MM.1S (cell line): ENCODE measurements at regions not wholly inside any gene's neighbourhood (a gene's known extent, or its start where the extent isn't known, plus 50 kb on each side); places are given as distances from the start of the nearest gene placed in this dataset.

Experiments used
- DNase-seq: peaks from one replicate; pipeline ENCODE4 v3.0.0-alpha.2; 2015
- H2AFZ ChIP-seq: fragments of 300-600 bp; sonication (generic); 2 replicates; pipeline ENCODE4 v1.6.0; 2016; ENCODE audit warnings: antibody characterized with exemption, low read length
- H3F3A ChIP-seq: fragments of 300-600 bp; sonication (generic); 2 replicates; pipeline ENCODE4 v1.6.1; 2016; ENCODE audit warnings: mild to moderate bottlenecking, antibody characterized with exemption, low read length, moderate library complexity, mixed read lengths; ENCODE audit not compliant: insufficient read depth
- H3K27ac ChIP-seq: fragments of 300-600 bp; sonication (generic); 2 replicates; pipeline ENCODE4 v1.5.1; 2016; ENCODE audit warnings: mild to moderate bottlenecking, low read length
- H3K27me3 ChIP-seq: fragments of 300-600 bp; sonication (generic); replicated peaks from 2 replicates; pipeline ENCODE4 v1.6.0; 2016; ENCODE audit warnings: low read length; ENCODE audit not compliant: insufficient read depth
- H3K36me3 ChIP-seq: fragments of 300-600 bp; sonication (generic); replicated peaks from 2 replicates; pipeline ENCODE4 v1.6.1; 2016; ENCODE audit warnings: mild to moderate bottlenecking, low read length, mixed read lengths; ENCODE audit not compliant: insufficient read depth
- H3K4me1 ChIP-seq: fragments of 300-600 bp; sonication (generic); 2 replicates; pipeline ENCODE4 v1.6.1; 2016; ENCODE audit warnings: low read length, mixed read lengths
- H3K4me2 ChIP-seq: fragments of 300-600 bp; sonication (generic); 2 replicates; pipeline ENCODE4 v1.6.0; 2016; ENCODE audit warnings: low read depth, low read length
- H3K4me3 ChIP-seq: fragments of 300-600 bp; sonication (generic); 2 replicates; pipeline ENCODE4 v1.5.1; 2016; ENCODE audit warnings: low read length, mixed read lengths
- H3K79me2 ChIP-seq: fragments of 300-600 bp; sonication (generic); 2 replicates; pipeline ENCODE4 v1.6.1; 2016; ENCODE audit warnings: mixed run types, low read length, mixed read lengths
- H3K9ac ChIP-seq: fragments of 300-600 bp; sonication (generic); 2 replicates; pipeline ENCODE4 v1.6.1; 2016; ENCODE audit warnings: low read length, mixed read lengths
- H3K9me2 ChIP-seq: fragments of 300-600 bp; sonication (generic); replicated peaks from 2 replicates; pipeline ENCODE4 v1.6.1; 2016; ENCODE audit warnings: mild to moderate bottlenecking, low read length, mixed read lengths; ENCODE audit not compliant: insufficient read depth
- H3K9me3 ChIP-seq: fragments of 300-600 bp; sonication (generic); replicated peaks from 2 replicates; pipeline ENCODE4 v1.6.1; 2016; ENCODE audit warnings: mild to moderate bottlenecking, low read length, mixed read lengths; ENCODE audit not compliant: insufficient read depth
- H4K20me1 ChIP-seq: fragments of 300-600 bp; sonication (generic); 2 replicates; pipeline ENCODE4 v1.6.1; 2016; ENCODE audit warnings: mild to moderate bottlenecking, low read length, moderate library complexity, mixed read lengths; ENCODE audit not compliant: insufficient read depth
- EZH2 ChIP-seq: fragments of 300-600 bp; sonication (generic); optimal IDR thresholded peaks from 2 replicates; pipeline ENCODE3; 2017; ENCODE audit warnings: low read depth, mild to moderate bottlenecking, antibody characterized with exemption, low read length, mixed read lengths
- EZH2phosphoT487 ChIP-seq: fragments of 300-600 bp; sonication (generic); IDR thresholded peaks from 2 replicates; pipeline ENCODE4 v1.6.1; 2018; ENCODE audit warnings: antibody characterized with exemption, low read length
- TF ChIP-seq, protein P1 (sequence below): fragments of 300-600 bp; sonication (generic); IDR thresholded peaks from 2 replicates; pipeline ENCODE4 v1.5.1; 2016; ENCODE audit warnings: antibody characterized with exemption, low read length, mixed read lengths

DNA sequence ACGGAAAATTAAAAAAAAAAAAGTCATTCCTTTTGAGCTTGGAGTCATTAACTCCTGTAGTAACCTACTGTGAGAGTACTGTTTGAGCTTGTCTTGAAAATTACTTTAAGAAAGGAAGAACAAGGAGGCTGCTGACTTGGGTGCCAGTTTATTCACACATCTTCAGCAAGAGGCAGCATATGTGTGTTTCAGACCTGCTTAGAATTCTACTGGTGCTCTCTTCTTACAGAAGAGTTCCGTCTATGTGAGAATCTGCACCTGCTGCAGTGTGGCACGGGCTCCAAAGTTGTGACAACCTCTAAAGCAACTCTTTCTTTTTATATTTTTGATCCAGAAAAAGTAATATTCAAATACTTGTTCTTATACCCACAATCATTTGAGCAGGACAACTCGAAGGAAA lies 117.4 kb upstream of the SOX4 start:
- Histone ChIP-seq H4K20me1 (no peaks in the 10 kb centered on the region), H2AFZ (no peak overlapping the region), H3F3A (no peaks in the 10 kb centered on the region), H3K4me2 (no peak overlapping the region), H3K4me1 (no peaks in the 10 kb centered on the region), H3K9me3 (no peaks in the 10 kb centered on the region), H3K9ac (no peak overlapping the region), H3K4me3 (no peak overlapping the region), H3K9me2 (no peaks in the 10 kb centered on the region), H3K27ac (no peak overlapping the region), H3K79me2 (no peaks in the 10 kb centered on the region), H3K36me3 (no peaks in the 10 kb centered on the region), H3K27me3 (no peaks in the 10 kb centered on the region)
- no peak for DNase-seq
- TF ChIP-seq EZH2 (no peak), EZH2phosphoT487 (no peak)
- TF ChIP-seq, protein P1, sequence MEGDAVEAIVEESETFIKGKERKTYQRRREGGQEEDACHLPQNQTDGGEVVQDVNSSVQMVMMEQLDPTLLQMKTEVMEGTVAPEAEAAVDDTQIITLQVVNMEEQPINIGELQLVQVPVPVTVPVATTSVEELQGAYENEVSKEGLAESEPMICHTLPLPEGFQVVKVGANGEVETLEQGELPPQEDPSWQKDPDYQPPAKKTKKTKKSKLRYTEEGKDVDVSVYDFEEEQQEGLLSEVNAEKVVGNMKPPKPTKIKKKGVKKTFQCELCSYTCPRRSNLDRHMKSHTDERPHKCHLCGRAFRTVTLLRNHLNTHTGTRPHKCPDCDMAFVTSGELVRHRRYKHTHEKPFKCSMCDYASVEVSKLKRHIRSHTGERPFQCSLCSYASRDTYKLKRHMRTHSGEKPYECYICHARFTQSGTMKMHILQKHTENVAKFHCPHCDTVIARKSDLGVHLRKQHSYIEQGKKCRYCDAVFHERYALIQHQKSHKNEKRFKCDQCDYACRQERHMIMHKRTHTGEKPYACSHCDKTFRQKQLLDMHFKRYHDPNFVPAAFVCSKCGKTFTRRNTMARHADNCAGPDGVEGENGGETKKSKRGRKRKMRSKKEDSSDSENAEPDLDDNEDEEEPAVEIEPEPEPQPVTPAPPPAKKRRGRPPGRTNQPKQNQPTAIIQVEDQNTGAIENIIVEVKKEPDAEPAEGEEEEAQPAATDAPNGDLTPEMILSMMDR, result no peak

DNA sequence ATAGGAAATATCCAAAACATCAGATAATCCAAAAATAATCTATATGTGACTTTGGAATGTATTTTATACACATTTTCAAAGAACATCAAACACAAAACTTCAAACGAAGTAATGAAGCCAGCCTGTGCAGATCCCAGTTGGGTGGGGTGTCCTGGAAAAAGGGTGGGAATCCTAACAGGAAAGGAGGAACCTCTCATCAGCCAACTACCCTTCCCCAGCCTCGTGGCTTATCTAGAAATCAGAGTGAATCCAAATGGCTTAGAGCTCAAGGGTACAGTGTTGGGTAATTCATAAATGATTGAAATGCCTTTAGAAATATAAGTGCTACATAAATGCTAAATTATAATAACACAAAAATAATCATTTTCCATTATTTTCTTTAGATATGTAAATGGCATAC lies 115.1 kb upstream of the SOX4 start:
- H2AFZ ChIP-seq, result no peak overlapping the region
- no peaks in the 10 kb centered on the region for H3K4me1 ChIP-seq

DNA sequence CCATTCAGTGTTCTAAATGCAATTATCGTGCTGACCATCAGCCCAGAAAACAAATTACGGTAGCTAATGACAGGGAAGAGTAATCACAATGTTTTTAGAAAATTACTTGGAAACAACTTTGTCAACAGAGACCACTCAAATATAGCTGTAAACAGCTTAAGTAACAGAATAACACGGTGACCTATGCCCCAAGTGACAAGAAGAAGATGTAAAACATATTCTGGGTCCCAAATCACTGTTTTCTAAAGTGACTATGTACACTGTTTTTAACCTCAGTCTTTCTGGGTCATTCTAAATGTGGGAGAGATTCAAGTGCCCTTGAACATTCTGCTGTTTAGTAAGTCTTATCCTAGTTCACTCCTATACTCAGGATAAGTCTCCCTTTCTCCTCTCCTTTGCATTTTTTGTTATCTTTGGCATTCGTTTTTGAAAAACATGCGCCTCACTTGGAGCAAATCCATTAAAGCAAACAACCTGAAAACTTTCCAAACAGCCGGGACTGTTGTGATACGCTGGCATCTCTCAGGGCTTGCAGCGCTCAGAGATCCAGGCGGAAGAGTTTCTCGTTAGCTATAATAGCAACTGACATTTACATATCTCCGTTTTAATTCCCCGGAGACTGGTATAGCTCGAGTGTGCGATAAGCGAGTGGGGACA lies 114.5 kb upstream of the SOX4 start:
- Histone ChIP-seq H3K27me3 (no peaks in the 10 kb centered on the region), H3K79me2 (no peaks in the 10 kb centered on the region), H3K4me1 (no peaks in the 10 kb centered on the region), H3K4me2 (no peak overlapping the region), H3K9me3 (no peaks in the 10 kb centered on the region), H3K36me3 (no peaks in the 10 kb centered on the region), H3K4me3 (no peak overlapping the region), H3K27ac (no peak overlapping the region), H3K9ac (no peak overlapping the region), H3K9me2 (no peaks in the 10 kb centered on the region), H4K20me1 (no peaks in the 10 kb centered on the region), H2AFZ (no peak overlapping the region), H3F3A (no peaks in the 10 kb centered on the region)
- TF ChIP-seq, protein P1, result no peak
- TF ChIP-seq EZH2phosphoT487, result no peak
- TF ChIP-seq EZH2, result no peak
- DNase-seq, result no peak

More for the DNA sequence above, 115.1 kb upstream of the SOX4 start:
- no peak for DNase-seq
- Histone ChIP-seq H3K9me2 (no peaks in the 10 kb centered on the region), H3K27ac (no peak overlapping the region), H3K9me3 (no peaks in the 10 kb centered on the region), H3K4me2 (no peak overlapping the region), H3F3A (no peaks in the 10 kb centered on the region), H3K79me2 (no peaks in the 10 kb centered on the region), H3K4me3 (no peak overlapping the region), H3K9ac (no peak overlapping the region), H3K36me3 (no peaks in the 10 kb centered on the region), H3K27me3 (no peaks in the 10 kb centered on the region), H4K20me1 (no peaks in the 10 kb centered on the region)
- no peak for TF ChIP-seq EZH2phosphoT487
- TF ChIP-seq, protein P1, result no peak
- TF ChIP-seq EZH2, result no peak
